Endothelial cell of umbilical vein (primary cell): ENCODE measurements at regions not wholly inside any gene's neighbourhood (a gene's known extent, or its start where the extent isn't known, plus 50 kb on each side); places are given as distances from the start of the nearest gene placed in this dataset.

ENCODE experiments used
- BruUV-seq: library from RNA; stranded (reverse); fragments of 400-500 nt; replicated peaks from 2 replicates; lab custom pipeline; 2021; lab: Mats Ljungman, UMichigan
- CTCF ChIA-PET: fragments of 300-600, 350-600 bp; sonication (Branson Sonifier 250); formaldehyde crosslinking; loops from one replicate; lab custom pipeline; 2021; ENCODE audit warnings: antibody characterized with exemption, inconsistent platforms; lab: Charles Lee
- POLR2A ChIA-PET: fragments of 300-600, 350-600 bp; sonication (Branson Sonifier 250); formaldehyde crosslinking; loops from one replicate; lab custom pipeline; 2021; ENCODE audit warnings: antibody characterized with exemption, inconsistent platforms; lab: Charles Lee
- DNase-seq: peaks from one replicate; pipeline ENCODE4 v3.0.0-alpha.2; 2011; ENCODE audit warnings: low read depth, low spot score
- FAIRE-seq: peaks from 2 replicates; lab custom pipeline; 2011; peaks lifted over from hg19 to GRCh38; lab: Jason Lieb, UNC
- H2AFZ ChIP-seq: 2 replicates; pipeline ENCODE4 v1.6.0; 2012; ENCODE audit warnings: low read depth, low read length, control low read depth, inconsistent platforms
- H3K27ac ChIP-seq: 2 replicates; pipeline ENCODE4 v1.5.1; 2011; ENCODE audit warnings: low read depth, mild to moderate bottlenecking, control low read depth, low read length, moderate library complexity; ENCODE audit not compliant: insufficient read depth
- H3K27me3 ChIP-seq, 2 experiments: 2 replicates each; pipeline versions ENCODE4 v1.6.0 to v1.6.1; 2011; ENCODE audit warnings: low read length in 2 of 2, mixed read lengths in 1 of 2; ENCODE audit not compliant: control insufficient read depth in 2 of 2, insufficient read depth in 2 of 2
- H3K36me3 ChIP-seq, 2 experiments: 2 replicates in 1 of 2; 3 replicates in 1 of 2; pipeline ENCODE4 v1.5.1; 2011; ENCODE audit warnings: low read length in 2 of 2, mild to moderate bottlenecking in 1 of 2, moderate library complexity in 1 of 2; ENCODE audit not compliant: control insufficient read depth in 2 of 2, insufficient read depth in 2 of 2; ENCODE audit errors: extremely low read depth in 1 of 2
- H3K4me1 ChIP-seq: 3 replicates; pipeline ENCODE4 v1.5.1; 2011; ENCODE audit warnings: mild to moderate bottlenecking, low read length; ENCODE audit not compliant: control insufficient read depth, insufficient read depth; ENCODE audit errors: extremely low read depth
- H3K4me2 ChIP-seq: 2 replicates; pipeline ENCODE4 v1.6.1; 2011; ENCODE audit warnings: low read length, control low read depth, mixed read lengths; ENCODE audit not compliant: insufficient read depth
- H3K4me3 ChIP-seq, 3 experiments: fragments of 200-600 bp in 1 of 3; sonication (generic), shearing (Covaris generic) in 1 of 3; replicated peaks in 1 of 3; 2 replicates each; pipeline ENCODE4 v1.5.1; 2011 to 2016; ENCODE audit warnings: control low read depth in 3 of 3, low read length in 3 of 3, mild to moderate bottlenecking in 2 of 3, inconsistent platforms in 1 of 3, low read depth in 1 of 3, moderate library complexity in 1 of 3; ENCODE audit not compliant: insufficient read depth in 1 of 3
- H3K79me2 ChIP-seq: 2 replicates; pipeline ENCODE4 v1.6.0; 2012; ENCODE audit warnings: low read length, inconsistent platforms; ENCODE audit not compliant: control insufficient read depth, insufficient read depth
- H3K9ac ChIP-seq: replicated peaks from 2 replicates; pipeline ENCODE3; 2011; ENCODE audit warnings: low read length, control low read depth; ENCODE audit not compliant: insufficient read depth; ENCODE audit errors: extremely low read depth
- H3K9me1 ChIP-seq: replicated peaks from 3 replicates; pipeline ENCODE4 v1.6.0; 2011; ENCODE audit warnings: mild to moderate bottlenecking, low read length; ENCODE audit not compliant: control insufficient read depth, insufficient read depth; ENCODE audit errors: extremely low read depth
- H3K9me3 ChIP-seq: replicated peaks from 2 replicates; pipeline ENCODE4 v1.5.1; 2012; ENCODE audit warnings: low read length, inconsistent platforms; ENCODE audit not compliant: control insufficient read depth, insufficient read depth
- H4K20me1 ChIP-seq: replicated peaks from 2 replicates; pipeline ENCODE3; 2011; ENCODE audit warnings: mild to moderate bottlenecking, low read length; ENCODE audit not compliant: control insufficient read depth, insufficient read depth; ENCODE audit errors: extremely low read depth
- EZH2 ChIP-seq: IDR thresholded peaks from 2 replicates; pipeline ENCODE4 v1.6.1; 2012; ENCODE audit warnings: borderline replicate concordance, low read depth, mild to moderate bottlenecking, moderate library complexity, low read length, inconsistent platforms; ENCODE audit not compliant: severe bottlenecking
- JUN ChIP-seq: IDR thresholded peaks from 2 replicates; pipeline ENCODE4 v1.6.1; 2011; ENCODE audit warnings: borderline replicate concordance, low read depth; ENCODE audit not compliant: insufficient read length, insufficient read depth
- MAX ChIP-seq: IDR thresholded peaks from 2 replicates; pipeline ENCODE4 v1.6.1; 2011; ENCODE audit not compliant: insufficient read depth, insufficient read length
- POLR2A ChIP-seq: IDR thresholded peaks from 2 replicates; pipeline ENCODE4 v1.6.1; 2012; ENCODE audit warnings: low read depth, mild to moderate bottlenecking, control low read depth, low read length
- dilution Hi-C: fragments of 300-500 bp; cut with MboI; formaldehyde crosslinking; loops from one replicate; pipeline ENCODE4 v1.15.0; 2019; ENCODE audit warnings: low sequenced_read_pairs; ENCODE audit not compliant: extremely low pct_ligation_motif_present
- intact Hi-C: fragments of 100-400 bp; cut with micrococcal nuclease; formaldehyde crosslinking; loops from one replicate; pipeline ENCODE4 v1.10.0; 2022
- TF ChIP-seq, protein P1 (sequence below), 2 donors: IDR thresholded peaks; 1 replicate in 1 of 2; 2 replicates in 1 of 2; pipeline ENCODE4 v1.5.1; 2011; ENCODE audit warnings: low read length in 2 of 2, mild to moderate bottlenecking in 2 of 2, moderate library complexity in 2 of 2, control low read depth in 1 of 2, inconsistent platforms in 1 of 2, low read depth in 1 of 2; ENCODE audit not compliant: insufficient read depth in 1 of 2; ENCODE audit errors: extremely low read depth in 1 of 2

- no TSS peak for BruUV-seq
- Histone ChIP-seq H2AFZ (no peak overlapping the region), H4K20me1 (no peaks in the 10 kb centered on the region), H3K36me3 (no peaks in the 10 kb centered on the region), H3K4me2 (no peak overlapping the region), H3K79me2 (no peaks in the 10 kb centered on the region), H3K27me3 (no peaks in the 10 kb centered on the region), H3K4me1 (no peaks in the 10 kb centered on the region), H3K9me3 (no peaks in the 10 kb centered on the region), H3K4me3 (no peak overlapping the region), H3K27ac (no peak overlapping the region), H3K9me1 (no peaks in the 10 kb centered on the region), H3K9ac (no peak overlapping the region)
- FAIRE-seq (no peak), DNase-seq (no peak)
- dilution Hi-C loops (no loop called here), intact Hi-C loops (no loop called here)
- ChIA-PET POLR2A (no interaction called here), CTCF (interaction anchor here (1.4 to 1.8 kb wide), 3 partner anchors 18 to 65 kb away, joined by 3 to 5 read pairs (median 4); no protein-coding TSS in a partner anchor)
- TF ChIP-seq EZH2: no peak
- TF ChIP-seq POLR2A: no peak
- TF ChIP-seq MAX: no peak
- no peak for TF ChIP-seq JUN
Observed at GRCh38 chr22:22704156-22704946, 59.9 kb downstream of the GGTLC2 start.

DNA sequence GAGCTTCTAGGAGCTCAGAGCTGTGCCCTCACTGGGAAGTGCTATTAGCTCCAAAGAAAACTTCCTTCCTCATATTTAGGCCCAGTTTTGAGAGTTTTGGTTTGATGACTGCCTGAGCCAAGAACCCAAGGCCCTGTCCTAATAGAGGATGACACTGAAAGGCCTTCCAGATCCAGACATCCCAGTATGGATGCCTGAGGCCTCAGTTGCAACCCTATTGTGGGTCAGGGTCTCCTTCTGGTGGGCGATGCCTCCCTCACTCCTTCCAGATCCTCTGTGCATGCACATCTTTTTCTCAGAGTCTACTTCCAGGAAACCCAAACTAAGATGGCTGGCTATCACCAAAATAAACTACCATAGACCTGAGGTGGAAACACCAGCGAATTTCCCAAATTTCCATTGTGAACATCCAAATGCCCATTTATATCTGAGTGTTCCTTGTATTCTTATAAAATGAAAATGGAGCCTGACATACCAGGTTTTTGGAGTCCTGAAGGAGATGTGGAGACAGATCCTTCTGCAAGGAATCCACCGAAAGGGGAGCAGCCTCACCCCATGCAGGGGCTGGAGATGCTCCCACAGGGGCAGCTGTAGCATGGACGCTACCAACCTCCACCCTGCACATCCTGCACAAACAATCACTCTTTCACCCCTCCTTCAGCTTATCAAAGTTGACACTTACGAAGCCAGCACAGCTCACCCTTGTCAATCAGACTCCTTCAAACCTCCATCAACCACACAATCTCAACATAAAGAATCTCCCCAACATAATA is 61.1 kb downstream of the GGTLC2 start:
- CTCF ChIA-PET: interaction anchor here (0.7 to 1.8 kb wide), 5 partner anchors 15 to 65 kb away, joined by 3 to 5 read pairs (median 4); no protein-coding TSS in a partner anchor
- dilution Hi-C loops: no loop called here
- no TSS peak for BruUV-seq
- H3K27ac ChIP-seq: no peak overlapping the region
- DNase-seq (no peak), FAIRE-seq (no peak)
- H3K9me3 ChIP-seq: no peaks in the 10 kb centered on the region
- intact Hi-C loops: no loop called here
- no peak overlapping the region for H3K4me3 ChIP-seq
- TF ChIP-seq, protein P1, sequence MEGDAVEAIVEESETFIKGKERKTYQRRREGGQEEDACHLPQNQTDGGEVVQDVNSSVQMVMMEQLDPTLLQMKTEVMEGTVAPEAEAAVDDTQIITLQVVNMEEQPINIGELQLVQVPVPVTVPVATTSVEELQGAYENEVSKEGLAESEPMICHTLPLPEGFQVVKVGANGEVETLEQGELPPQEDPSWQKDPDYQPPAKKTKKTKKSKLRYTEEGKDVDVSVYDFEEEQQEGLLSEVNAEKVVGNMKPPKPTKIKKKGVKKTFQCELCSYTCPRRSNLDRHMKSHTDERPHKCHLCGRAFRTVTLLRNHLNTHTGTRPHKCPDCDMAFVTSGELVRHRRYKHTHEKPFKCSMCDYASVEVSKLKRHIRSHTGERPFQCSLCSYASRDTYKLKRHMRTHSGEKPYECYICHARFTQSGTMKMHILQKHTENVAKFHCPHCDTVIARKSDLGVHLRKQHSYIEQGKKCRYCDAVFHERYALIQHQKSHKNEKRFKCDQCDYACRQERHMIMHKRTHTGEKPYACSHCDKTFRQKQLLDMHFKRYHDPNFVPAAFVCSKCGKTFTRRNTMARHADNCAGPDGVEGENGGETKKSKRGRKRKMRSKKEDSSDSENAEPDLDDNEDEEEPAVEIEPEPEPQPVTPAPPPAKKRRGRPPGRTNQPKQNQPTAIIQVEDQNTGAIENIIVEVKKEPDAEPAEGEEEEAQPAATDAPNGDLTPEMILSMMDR (IDR thresholded peaks at IDR 0.05; ENCODE audit: extremely low read depth in 1 of 2, insufficient read depth in 1 of 2, low read depth in 1 of 2, low read length in 2 of 2): no peak
- H4K20me1 ChIP-seq: no peaks in the 10 kb centered on the region
- no peaks in the 10 kb centered on the region for H3K9me1 ChIP-seq
- no peak overlapping the region for H3K4me2 ChIP-seq
- POLR2A ChIA-PET: no interaction called here
- H2AFZ ChIP-seq: no peak overlapping the region
- no peaks in the 10 kb centered on the region for H3K79me2 ChIP-seq
- no peak overlapping the region for H3K9ac ChIP-seq
- H3K27me3 ChIP-seq: no peaks in the 10 kb centered on the region
- H3K4me1 ChIP-seq: no peaks in the 10 kb centered on the region
- H3K36me3 ChIP-seq: no peaks in the 10 kb centered on the region
